ENCODE measurements at regions not wholly inside any gene's neighbourhood (a gene's known extent, or its start where the extent isn't known, plus 50 kb on each side); places are given as distances from the start of the nearest gene placed in this dataset.
A peak's percentile ranks its signal among the peaks of the same experiment; 100 is the strongest.

DNA sequence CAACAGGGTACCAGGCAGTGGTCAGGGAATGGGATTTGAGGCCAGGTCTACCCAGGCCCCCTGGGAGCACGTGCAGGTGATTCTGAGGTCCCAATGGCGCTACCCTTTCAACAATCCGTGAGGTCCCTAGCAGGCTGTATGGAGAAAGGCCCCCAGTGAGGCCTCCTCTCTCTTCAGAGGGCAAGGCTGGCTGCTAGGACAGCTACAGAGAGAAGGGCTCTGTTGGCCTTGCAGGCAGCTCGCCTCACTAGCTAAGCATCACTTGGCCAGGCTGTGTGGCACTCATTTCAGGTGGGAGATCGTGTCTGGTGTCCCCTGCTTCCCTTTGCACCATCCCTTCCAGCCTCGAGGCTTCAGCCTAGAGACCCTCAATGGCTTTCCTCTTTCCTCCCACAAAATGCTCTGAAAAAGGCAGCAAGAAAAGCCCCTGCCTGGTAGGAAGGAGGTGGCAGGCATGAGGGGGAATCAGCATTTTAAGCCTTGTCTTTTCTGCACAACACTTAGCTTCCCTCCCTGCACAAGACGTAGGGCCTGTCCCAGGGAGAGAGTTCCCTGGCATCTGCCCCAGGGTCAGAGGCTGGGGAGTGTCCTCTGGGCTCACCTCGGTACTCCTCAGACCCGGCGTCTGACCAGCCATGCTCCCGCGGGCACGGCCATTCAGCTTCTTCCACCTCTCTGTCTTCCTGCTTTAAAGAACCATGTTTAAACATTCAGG lies 111.8 kb downstream of the ASB7 start:
- H3K9me3 ChIP-seq = no peaks in the 10 kb centered on the region
- H3K27ac ChIP-seq = no peak overlapping the region
- WGBS, 3 donors = 89 to 95% (median 91%) methylated on average over 11 to 13 of the region's 13 CpGs
- peak in 1 of 5 donors; percentile 11 for DNase-seq
- intact Hi-C loops (cut with DNase I) = no loop called here
- no peaks in the 10 kb centered on the region for H3K4me1 ChIP-seq (ENCODE audit: insufficient read depth)
- no peaks in the 10 kb centered on the region for H3K27me3 ChIP-seq
- no peaks in the 10 kb centered on the region for H3K36me3 ChIP-seq
- TF ChIP-seq EP300 (IDR thresholded peaks at IDR 0.05) = no peak
- TF ChIP-seq, protein P1, sequence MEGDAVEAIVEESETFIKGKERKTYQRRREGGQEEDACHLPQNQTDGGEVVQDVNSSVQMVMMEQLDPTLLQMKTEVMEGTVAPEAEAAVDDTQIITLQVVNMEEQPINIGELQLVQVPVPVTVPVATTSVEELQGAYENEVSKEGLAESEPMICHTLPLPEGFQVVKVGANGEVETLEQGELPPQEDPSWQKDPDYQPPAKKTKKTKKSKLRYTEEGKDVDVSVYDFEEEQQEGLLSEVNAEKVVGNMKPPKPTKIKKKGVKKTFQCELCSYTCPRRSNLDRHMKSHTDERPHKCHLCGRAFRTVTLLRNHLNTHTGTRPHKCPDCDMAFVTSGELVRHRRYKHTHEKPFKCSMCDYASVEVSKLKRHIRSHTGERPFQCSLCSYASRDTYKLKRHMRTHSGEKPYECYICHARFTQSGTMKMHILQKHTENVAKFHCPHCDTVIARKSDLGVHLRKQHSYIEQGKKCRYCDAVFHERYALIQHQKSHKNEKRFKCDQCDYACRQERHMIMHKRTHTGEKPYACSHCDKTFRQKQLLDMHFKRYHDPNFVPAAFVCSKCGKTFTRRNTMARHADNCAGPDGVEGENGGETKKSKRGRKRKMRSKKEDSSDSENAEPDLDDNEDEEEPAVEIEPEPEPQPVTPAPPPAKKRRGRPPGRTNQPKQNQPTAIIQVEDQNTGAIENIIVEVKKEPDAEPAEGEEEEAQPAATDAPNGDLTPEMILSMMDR (IDR thresholded peaks at IDR 0.05) = no peak
- TF ChIP-seq POLR2A (IDR thresholded peaks at IDR 0.05) = no peak
- H3K4me3 ChIP-seq = no peak overlapping the region

DNA sequence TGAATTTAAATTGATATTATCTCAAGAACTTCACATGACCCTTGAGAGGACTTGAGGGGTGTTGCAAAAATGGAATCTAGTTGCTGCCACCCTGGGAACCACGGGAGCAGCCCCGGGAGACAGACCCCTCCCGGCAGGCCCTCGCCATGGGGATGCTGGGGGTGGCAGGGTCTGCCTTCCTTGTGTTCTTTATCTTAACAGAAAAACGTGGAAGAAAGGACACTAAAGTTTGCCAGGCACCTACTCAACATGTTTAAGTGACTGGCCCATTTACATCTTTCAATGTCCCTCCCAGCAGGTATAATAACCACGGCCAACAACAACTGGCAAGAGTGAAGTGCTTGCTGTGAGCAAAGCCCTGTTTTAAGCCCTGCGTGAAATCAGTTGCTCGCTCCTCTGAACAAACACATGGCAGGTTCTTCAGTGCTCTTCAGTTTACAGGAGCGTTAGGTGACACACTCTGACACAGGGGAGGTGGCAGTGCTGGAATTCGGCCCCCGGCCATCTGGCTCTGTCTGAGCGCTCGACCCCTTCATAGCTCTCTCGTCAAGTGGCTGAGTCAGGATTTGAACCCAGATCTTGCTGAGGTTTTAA lies 112.5 kb downstream of the ASB7 start:
- DNase-seq = no peak
- H3K27ac ChIP-seq = no peak overlapping the region

DNA sequence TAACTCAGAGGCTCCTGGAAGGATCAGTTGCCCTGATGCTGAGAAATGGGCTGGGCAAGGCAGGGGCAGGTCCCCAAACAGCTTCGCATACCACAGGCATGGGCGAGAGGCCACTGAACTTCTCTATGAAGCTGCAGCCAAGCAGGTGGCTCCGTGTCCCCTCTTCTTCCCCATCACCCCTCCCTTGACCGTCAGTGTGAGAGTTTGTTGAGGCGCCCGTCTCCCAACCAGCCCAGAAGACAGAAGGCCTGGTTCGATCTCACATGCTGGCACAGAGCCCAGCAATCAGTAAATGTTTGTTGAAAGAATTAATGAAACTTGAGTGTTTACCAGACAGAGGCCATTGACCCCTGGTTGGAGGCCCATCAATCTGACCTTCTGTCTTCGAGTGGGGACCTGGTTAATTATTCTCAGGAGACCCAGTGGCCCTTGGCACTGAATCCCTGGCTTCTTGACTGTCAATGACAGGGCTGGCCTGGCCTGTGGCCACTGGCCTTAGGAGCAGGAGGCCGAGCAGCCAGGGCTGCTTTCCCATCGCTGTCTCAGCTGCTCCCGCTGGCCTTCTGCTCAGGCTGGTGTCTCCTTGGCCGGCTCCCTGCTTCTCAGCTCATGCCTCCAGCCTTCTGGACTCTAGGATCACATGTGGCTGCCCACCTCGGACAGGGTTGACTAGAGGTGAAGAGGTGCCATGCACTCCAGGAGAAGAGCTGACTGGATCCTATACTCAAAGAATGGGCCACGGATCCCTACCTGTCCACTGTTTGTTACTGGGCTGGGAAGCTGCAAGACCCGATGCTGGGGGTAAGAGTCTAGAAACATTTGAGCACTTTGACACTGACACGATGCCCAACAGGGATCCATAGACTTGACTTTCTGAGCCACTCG lies 113.4 kb downstream of the ASB7 start:
- H3K27ac ChIP-seq = no peak overlapping the region
- no peaks in the 10 kb centered on the region for H3K36me3 ChIP-seq
- 84 to 90% (median 86%) methylated on average over 17 of the region's 17 CpGs for WGBS, 3 donors
- H3K4me1 ChIP-seq (ENCODE audit: insufficient read depth) = no peaks in the 10 kb centered on the region
- TF ChIP-seq POLR2A (IDR thresholded peaks at IDR 0.05) = no peak
- TF ChIP-seq, protein P1 (IDR thresholded peaks at IDR 0.05) = no peak
- no peak for TF ChIP-seq EP300 (IDR thresholded peaks at IDR 0.05)
- no peak for DNase-seq
- H3K9me3 ChIP-seq = no peaks in the 10 kb centered on the region
- no peaks in the 10 kb centered on the region for H3K27me3 ChIP-seq
- no peak overlapping the region for H3K4me3 ChIP-seq
- intact Hi-C loops (cut with DNase I) = no loop called here

More for the DNA sequence above, 112.5 kb downstream of the ASB7 start:
- Histone ChIP-seq H3K4me1 (ENCODE audit: insufficient read depth) (no peaks in the 10 kb centered on the region), H3K27me3 (no peaks in the 10 kb centered on the region), H3K9me3 (no peaks in the 10 kb centered on the region), H3K4me3 (no peak overlapping the region), H3K36me3 (no peaks in the 10 kb centered on the region)
- intact Hi-C loops (cut with DNase I) = no loop called here
- no peak for TF ChIP-seq POLR2A (IDR thresholded peaks at IDR 0.05)
- no peak for TF ChIP-seq EP300 (IDR thresholded peaks at IDR 0.05)
- TF ChIP-seq, protein P1 (IDR thresholded peaks at IDR 0.05) = no peak
- WGBS, 3 donors = 88 to 90% (median 90%) methylated on average over 14 of the region's 14 CpGs

DNA sequence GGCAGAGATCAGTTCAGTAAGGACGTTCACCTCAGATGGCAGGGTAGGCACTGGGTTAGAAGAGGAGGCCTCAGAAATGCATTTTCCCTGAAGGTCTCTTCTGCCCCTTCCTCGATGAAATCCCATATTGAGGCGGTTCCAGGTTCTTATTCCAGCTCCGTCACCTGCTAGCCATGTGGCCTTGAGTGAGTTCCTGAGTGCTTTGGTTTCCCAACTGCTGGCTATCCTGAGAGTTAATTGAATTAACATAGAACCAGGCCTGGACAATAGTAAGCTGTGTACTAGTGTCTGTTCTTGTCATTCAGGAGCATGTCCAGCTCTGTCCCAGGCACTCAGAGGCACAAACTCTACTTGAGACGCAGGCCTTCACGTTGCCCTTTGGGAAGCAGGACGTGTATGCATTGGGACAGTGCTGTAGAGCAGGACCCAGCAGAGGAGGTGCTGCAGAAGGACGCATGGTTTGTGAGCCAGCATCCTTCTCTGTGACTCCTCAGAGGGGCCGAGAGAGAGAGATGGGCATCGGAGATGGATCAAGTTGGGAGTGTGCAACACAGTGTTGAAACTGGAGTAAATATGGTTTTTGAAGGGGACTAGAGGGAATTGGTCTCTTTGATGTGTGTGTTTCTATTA lies 114.2 kb downstream of the ASB7 start:
- H3K4me1 ChIP-seq (ENCODE audit: insufficient read depth) = no peaks in the 10 kb centered on the region
- H3K36me3 ChIP-seq = no peaks in the 10 kb centered on the region
- intact Hi-C loops (cut with DNase I) = no loop called here
- no peaks in the 10 kb centered on the region for H3K27me3 ChIP-seq
- no peak overlapping the region for H3K27ac ChIP-seq
- WGBS, 3 donors = 91 to 96% (median 94%) methylated on average over 10 of the region's 10 CpGs
- no peak overlapping the region for H3K4me3 ChIP-seq
- TF ChIP-seq POLR2A (IDR thresholded peaks at IDR 0.05) = no peak
- TF ChIP-seq, protein P1 (IDR thresholded peaks at IDR 0.05) = no peak
- H3K9me3 ChIP-seq = no peaks in the 10 kb centered on the region
- no peak for DNase-seq

Measured in ovary (tissue), 7 donors.